AG04450 (cell line): ENCODE measurements at regions not wholly inside any gene's neighbourhood (a gene's known extent, or its start where the extent isn't known, plus 50 kb on each side); places are given as distances from the start of the nearest gene placed in this dataset.

Source experiments
- CTCF ChIA-PET: fragments of 300-600, 350-600 bp; formaldehyde crosslinking; extraction: SDS; loops from one replicate; lab custom pipeline; 2022; ENCODE audit warnings: antibody characterized with exemption, inconsistent platforms; lab: Charles Lee
- POLR2A ChIA-PET: fragments of 350-600 bp; formaldehyde crosslinking; extraction: SDS; loops from one replicate; lab custom pipeline; 2021; ENCODE audit warnings: antibody characterized with exemption, inconsistent platforms; lab: Yijun Ruan, JAX
- DNase-seq: peaks from one replicate; pipeline ENCODE4 v3.0.0-alpha.2; 2011; ENCODE audit warnings: low read depth, low spot score
- H3K27ac ChIP-seq: one replicate; pipeline ENCODE4 v1.5.1; 2012; ENCODE audit warnings: low read depth, low read length, control low read depth
- H3K27me3 ChIP-seq: one replicate; pipeline ENCODE4 v1.6.0; 2012; ENCODE audit warnings: low read length; ENCODE audit not compliant: control insufficient read depth, insufficient read depth
- H3K4me3 ChIP-seq: 2 replicates; pipeline ENCODE4 v1.5.1; 2011; ENCODE audit warnings: mild to moderate bottlenecking, low read depth, low read length, control low read depth
- H3K9me3 ChIP-seq: 2 replicates; pipeline ENCODE4 v1.5.1; 2012; ENCODE audit warnings: low read length; ENCODE audit not compliant: control insufficient read depth, insufficient read depth
- TF ChIP-seq, protein P1 (sequence below): IDR thresholded peaks from 2 replicates; pipeline ENCODE4 v1.5.1; 2011; ENCODE audit warnings: low read depth, low read length, control low read depth, inconsistent platforms

DNA sequence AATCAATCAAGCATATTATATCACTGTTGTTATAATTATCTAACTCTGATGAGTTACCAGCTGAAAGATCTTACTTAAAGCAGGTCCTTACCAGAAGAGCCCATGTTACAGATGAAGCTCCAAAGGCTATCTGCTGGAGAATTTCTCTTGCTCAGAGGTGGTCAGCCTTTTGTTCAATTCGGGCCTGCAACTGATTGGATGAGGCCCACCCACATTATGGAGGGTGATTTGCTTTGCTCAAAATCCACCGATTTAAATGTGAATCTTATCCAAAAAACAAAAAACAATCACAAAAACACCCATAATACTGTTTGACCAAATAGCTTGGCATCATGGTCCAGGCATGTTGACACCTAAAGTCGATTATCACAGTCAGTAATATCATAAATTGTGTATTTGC, 348.6 kb upstream of the ANO3 start:
- H3K9me3 ChIP-seq = no peaks in the 10 kb centered on the region
- no peak for DNase-seq
- H3K4me3 ChIP-seq = no peak overlapping the region
- TF ChIP-seq, protein P1, sequence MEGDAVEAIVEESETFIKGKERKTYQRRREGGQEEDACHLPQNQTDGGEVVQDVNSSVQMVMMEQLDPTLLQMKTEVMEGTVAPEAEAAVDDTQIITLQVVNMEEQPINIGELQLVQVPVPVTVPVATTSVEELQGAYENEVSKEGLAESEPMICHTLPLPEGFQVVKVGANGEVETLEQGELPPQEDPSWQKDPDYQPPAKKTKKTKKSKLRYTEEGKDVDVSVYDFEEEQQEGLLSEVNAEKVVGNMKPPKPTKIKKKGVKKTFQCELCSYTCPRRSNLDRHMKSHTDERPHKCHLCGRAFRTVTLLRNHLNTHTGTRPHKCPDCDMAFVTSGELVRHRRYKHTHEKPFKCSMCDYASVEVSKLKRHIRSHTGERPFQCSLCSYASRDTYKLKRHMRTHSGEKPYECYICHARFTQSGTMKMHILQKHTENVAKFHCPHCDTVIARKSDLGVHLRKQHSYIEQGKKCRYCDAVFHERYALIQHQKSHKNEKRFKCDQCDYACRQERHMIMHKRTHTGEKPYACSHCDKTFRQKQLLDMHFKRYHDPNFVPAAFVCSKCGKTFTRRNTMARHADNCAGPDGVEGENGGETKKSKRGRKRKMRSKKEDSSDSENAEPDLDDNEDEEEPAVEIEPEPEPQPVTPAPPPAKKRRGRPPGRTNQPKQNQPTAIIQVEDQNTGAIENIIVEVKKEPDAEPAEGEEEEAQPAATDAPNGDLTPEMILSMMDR = no peak
- ChIA-PET POLR2A (no interaction called here), CTCF (interaction anchor here (1.2 to 6.7 kb wide), 9 partner anchors 10 to 315 kb away, joined by 3 to 140 read pairs (median 26); no protein-coding TSS in a partner anchor)
- no peaks in the 10 kb centered on the region for H3K27me3 ChIP-seq
- no peak overlapping the region for H3K27ac ChIP-seq

DNA sequence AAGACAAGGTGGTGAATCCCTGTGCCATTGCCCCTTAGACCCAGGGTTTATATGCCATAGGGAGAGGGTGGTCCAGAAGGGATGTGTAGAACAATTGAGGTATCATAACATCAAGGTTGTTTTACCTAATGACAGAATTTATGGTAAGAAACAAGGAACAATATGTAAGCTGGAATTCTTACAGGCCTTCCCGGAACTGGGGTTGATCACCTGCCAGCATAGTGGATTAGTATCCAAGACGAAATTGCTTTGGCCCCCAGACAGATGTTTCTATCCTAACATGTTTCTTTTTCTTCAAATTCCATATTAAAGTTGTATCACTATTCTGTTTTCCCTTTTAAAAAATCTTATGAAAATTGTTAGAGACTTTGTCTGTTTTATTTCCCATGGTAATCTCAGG, 343.8 kb upstream of the ANO3 start:
- no peaks in the 10 kb centered on the region for H3K9me3 ChIP-seq
- ChIA-PET POLR2A (no interaction called here), CTCF (interaction anchor here (1.1 to 1.2 kb wide), 2 partner anchors 146 to 296 kb away, joined by 3 to 10 read pairs; no protein-coding TSS in a partner anchor)
- H3K27me3 ChIP-seq = no peaks in the 10 kb centered on the region
- TF ChIP-seq, protein P1 = no peak
- H3K4me3 ChIP-seq = no peak overlapping the region
- no peak overlapping the region for H3K27ac ChIP-seq
- DNase-seq = no peak

DNA sequence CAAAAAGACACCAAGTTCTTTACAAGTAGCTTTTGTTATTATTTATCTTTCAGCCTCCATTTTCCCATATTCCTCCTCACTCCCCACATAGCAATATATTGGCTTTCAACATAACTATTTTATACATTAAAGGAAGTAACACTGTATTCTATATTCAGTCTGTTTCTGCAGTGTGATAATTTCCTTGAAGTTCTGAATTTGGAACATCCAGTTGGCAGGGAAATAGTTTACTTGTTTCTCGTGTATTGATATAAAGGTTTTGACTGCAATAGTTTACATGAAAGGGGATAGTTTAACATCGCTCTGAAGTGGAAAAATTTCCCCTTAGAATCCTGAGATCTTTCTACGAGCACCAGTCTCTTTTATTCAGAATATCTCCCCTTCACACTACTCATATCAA, 341.5 kb upstream of the ANO3 start:
- no peaks in the 10 kb centered on the region for H3K9me3 ChIP-seq
- no peaks in the 10 kb centered on the region for H3K27me3 ChIP-seq
- no peak overlapping the region for H3K4me3 ChIP-seq
- ChIA-PET CTCF (interaction anchor here (0.7 to 2.5 kb wide), 3 partner anchors 9 to 294 kb away, joined by 3 to 43 read pairs (median 7); no protein-coding TSS in a partner anchor), POLR2A (no interaction called here)
- H3K27ac ChIP-seq = no peak overlapping the region
- TF ChIP-seq, protein P1 = no peak
- DNase-seq = no peak

DNA sequence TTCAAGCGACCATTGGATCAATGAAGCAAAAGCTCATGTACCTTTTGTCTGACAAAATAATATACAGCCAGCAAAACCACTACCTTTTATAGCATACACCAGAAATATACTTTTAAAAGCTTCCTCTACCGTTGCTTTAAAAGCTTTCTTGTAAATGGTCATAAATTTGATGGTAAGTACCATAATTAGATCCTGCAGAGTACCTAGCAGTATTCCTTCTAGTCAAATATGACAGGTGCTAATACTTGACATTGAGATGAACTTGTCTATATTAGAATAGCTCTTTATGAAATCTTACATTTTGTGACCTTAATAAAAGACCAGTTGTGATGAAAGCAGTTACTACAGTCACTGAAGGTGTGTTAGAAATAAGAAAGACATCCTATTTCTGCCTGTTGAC, 340.5 kb upstream of the ANO3 start:
- DNase-seq = no peak
- Histone ChIP-seq H3K9me3 (no peaks in the 10 kb centered on the region), H3K27ac (no peak overlapping the region), H3K4me3 (no peak overlapping the region), H3K27me3 (no peaks in the 10 kb centered on the region)
- ChIA-PET POLR2A (no interaction called here), CTCF (interaction anchor here (2.4 to 2.5 kb wide), 2 partner anchors 10 to 237 kb away, joined by 7 to 43 read pairs; no protein-coding TSS in a partner anchor)
- TF ChIP-seq, protein P1 = no peak

DNA sequence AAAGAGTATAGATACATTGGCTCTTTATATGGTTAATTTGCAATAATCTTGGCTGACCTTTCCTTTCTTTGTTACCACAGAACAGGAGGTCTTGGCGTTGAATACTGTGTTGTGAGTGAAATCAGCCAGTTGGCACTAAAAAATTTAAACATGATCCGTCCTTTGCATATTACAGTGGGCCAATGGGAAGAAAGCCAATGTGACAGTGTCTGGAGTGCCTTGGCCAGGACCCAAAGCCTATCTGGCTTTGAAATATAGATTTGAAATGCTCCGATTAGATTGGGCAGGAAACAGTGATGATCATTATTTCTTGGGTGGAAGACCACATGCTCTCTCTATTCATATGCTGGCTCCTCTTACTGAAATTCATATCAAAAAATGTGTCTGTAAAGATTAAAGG, 339.6 kb upstream of the ANO3 start:
- DNase-seq = no peak
- no peak overlapping the region for H3K27ac ChIP-seq
- H3K9me3 ChIP-seq = no peaks in the 10 kb centered on the region
- TF ChIP-seq, protein P1 = no peak
- no peaks in the 10 kb centered on the region for H3K27me3 ChIP-seq
- CTCF ChIA-PET = interaction anchor here (0.7 to 1.6 kb wide), 2 partner anchors 10 to 41 kb away, joined by 3 to 10 read pairs; no protein-coding TSS in a partner anchor
- no peak overlapping the region for H3K4me3 ChIP-seq
- POLR2A ChIA-PET = no interaction called here
